ENCODE measurements at regions not wholly inside any gene's neighbourhood (a gene's known extent, or its start where the extent isn't known, plus 50 kb on each side); places are given as distances from the start of the nearest gene placed in this dataset.

GRCh38 chr3:13157986-13158385 lies 84.8 kb upstream of the IQSEC1 start:
- TF ChIP-seq, protein P1, sequence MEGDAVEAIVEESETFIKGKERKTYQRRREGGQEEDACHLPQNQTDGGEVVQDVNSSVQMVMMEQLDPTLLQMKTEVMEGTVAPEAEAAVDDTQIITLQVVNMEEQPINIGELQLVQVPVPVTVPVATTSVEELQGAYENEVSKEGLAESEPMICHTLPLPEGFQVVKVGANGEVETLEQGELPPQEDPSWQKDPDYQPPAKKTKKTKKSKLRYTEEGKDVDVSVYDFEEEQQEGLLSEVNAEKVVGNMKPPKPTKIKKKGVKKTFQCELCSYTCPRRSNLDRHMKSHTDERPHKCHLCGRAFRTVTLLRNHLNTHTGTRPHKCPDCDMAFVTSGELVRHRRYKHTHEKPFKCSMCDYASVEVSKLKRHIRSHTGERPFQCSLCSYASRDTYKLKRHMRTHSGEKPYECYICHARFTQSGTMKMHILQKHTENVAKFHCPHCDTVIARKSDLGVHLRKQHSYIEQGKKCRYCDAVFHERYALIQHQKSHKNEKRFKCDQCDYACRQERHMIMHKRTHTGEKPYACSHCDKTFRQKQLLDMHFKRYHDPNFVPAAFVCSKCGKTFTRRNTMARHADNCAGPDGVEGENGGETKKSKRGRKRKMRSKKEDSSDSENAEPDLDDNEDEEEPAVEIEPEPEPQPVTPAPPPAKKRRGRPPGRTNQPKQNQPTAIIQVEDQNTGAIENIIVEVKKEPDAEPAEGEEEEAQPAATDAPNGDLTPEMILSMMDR (IDR thresholded peaks at IDR 0.05): no peak
- TF ChIP-seq POLR2A (IDR thresholded peaks at IDR 0.05): no peak

Data from uterus (tissue), 2 donors.